ENCODE measurements at regions not wholly inside any gene's neighbourhood (a gene's known extent, or its start where the extent isn't known, plus 50 kb on each side); places are given as distances from the start of the nearest gene placed in this dataset.

GRCh38 chr11:129289350-129290040, 86.2 kb upstream of the BARX2 start:
- CTCF ChIA-PET = no interaction called here

DNA sequence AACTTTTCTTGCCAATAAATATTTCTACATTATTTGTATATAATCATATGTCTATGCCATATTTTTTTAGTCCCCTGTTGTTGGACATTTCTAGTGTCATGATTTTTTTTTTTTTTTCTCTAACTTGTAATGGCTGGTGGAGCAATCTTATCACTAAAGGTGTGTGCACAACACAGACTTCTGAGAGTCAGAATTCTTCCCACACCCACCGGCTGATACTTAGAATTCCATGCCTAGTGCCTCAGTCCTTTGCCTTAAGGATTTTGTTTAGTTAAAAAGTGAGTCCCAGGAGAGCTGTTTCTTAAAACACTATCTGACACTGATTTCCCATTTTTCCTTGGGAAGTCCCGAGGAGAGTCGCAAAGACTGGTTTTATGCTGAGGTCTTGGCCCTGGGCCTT, 87.7 kb upstream of the BARX2 start:
- POLR2A ChIA-PET = no interaction called here
- TF ChIP-seq CTBP1 (IDR thresholded peaks at IDR 0.05; ENCODE audit: borderline replicate concordance) (no peak), ARNT (IDR thresholded peaks at IDR 0.05) (no peak)
- DNase-seq (ENCODE audit: extremely low spot score) = no peak
- CTCF ChIA-PET = no interaction called here

More at GRCh38 chr11:129289350-129290040, 86.2 kb upstream of the BARX2 start:
- POLR2A ChIA-PET = interaction anchor here (0.6 kb wide), 1 partner anchor 148 kb away, joined by 3 read pairs; no protein-coding TSS in a partner anchor
- no peak for TF ChIP-seq FOXK2 (IDR thresholded peaks at IDR 0.05)
- no peak for DNase-seq (ENCODE audit: extremely low spot score)

- no peak for DNase-seq (ENCODE audit: extremely low spot score)
- CTCF ChIA-PET = no interaction called here
- TF ChIP-seq CTBP1 (IDR thresholded peaks at IDR 0.05; ENCODE audit: borderline replicate concordance) = no peak
- no peak for TF ChIP-seq TARDBP (IDR thresholded peaks at IDR 0.05)
- no peak for TF ChIP-seq FOXK2 (IDR thresholded peaks at IDR 0.05)
- TF ChIP-seq LEF1 (IDR thresholded peaks at IDR 0.05; ENCODE audit: borderline replicate concordance) = no peak
- TF ChIP-seq L3MBTL2 (conservative IDR thresholded peaks at IDR 0.05) = no peak
- no peak for TF ChIP-seq FOXM1 (IDR thresholded peaks at IDR 0.05; ENCODE audit: borderline replicate concordance)
- no peak for TF ChIP-seq ZNF384 (IDR thresholded peaks at IDR 0.05)
- no peak for TF ChIP-seq BHLHE40 (IDR thresholded peaks at IDR 0.05; ENCODE audit: borderline replicate concordance)
- no peak for TF ChIP-seq NFRKB (IDR thresholded peaks at IDR 0.05)
- no peak for TF ChIP-seq SUZ12 (IDR thresholded peaks at IDR 0.05)
- no peak for TF ChIP-seq FOXA1 (IDR thresholded peaks at IDR 0.05)
- no peak for TF ChIP-seq ELF4 (IDR thresholded peaks at IDR 0.05)
- TF ChIP-seq, protein P1, sequence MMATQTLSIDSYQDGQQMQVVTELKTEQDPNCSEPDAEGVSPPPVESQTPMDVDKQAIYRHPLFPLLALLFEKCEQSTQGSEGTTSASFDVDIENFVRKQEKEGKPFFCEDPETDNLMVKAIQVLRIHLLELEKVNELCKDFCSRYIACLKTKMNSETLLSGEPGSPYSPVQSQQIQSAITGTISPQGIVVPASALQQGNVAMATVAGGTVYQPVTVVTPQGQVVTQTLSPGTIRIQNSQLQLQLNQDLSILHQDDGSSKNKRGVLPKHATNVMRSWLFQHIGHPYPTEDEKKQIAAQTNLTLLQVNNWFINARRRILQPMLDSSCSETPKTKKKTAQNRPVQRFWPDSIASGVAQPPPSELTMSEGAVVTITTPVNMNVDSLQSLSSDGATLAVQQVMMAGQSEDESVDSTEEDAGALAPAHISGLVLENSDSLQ (IDR thresholded peaks at IDR 0.05) = no peak
- TF ChIP-seq ARNT (IDR thresholded peaks at IDR 0.05) = no peak
- POLR2A ChIA-PET = no interaction called here
These were observed 88.8 kb upstream of the BARX2 start for GRCh38 chr11:129286813-129287212.

DNA sequence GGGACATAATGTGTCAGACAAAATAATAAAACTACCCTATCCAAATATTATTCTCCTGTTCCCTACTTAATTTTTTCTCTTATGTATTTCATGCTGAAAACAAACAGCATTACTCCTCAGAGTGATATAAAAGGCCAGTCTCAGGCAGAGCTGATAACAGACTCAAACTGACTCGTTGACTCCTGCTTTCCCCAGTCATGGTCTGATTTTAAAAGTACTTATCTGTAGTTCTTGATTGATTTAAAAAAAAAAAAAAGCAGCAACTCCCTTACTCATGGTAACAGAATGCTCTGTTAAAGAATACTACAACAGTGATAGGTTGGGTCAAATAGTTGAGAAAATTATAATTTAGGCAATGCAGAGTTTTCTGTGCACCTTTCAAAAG, 90.3 kb upstream of the BARX2 start:
- CTCF ChIA-PET = no interaction called here
- DNase-seq (ENCODE audit: extremely low spot score) = no peak
- no peak for TF ChIP-seq FOXK2 (IDR thresholded peaks at IDR 0.05)
- no peak for TF ChIP-seq TARDBP (IDR thresholded peaks at IDR 0.05)
- TF ChIP-seq ARNT (IDR thresholded peaks at IDR 0.05) = no peak
- TF ChIP-seq SUZ12 (IDR thresholded peaks at IDR 0.05) = no peak
- no peak for TF ChIP-seq NFRKB (IDR thresholded peaks at IDR 0.05)
- TF ChIP-seq LEF1 (IDR thresholded peaks at IDR 0.05; ENCODE audit: borderline replicate concordance) = no peak
- TF ChIP-seq ELF4 (IDR thresholded peaks at IDR 0.05) = no peak
- TF ChIP-seq, protein P1 (IDR thresholded peaks at IDR 0.05) = no peak
- TF ChIP-seq HDGF (IDR thresholded peaks at IDR 0.05; ENCODE audit: borderline replicate concordance) = no peak
- no peak for TF ChIP-seq L3MBTL2 (conservative IDR thresholded peaks at IDR 0.05)
- no peak for TF ChIP-seq FOXA1 (IDR thresholded peaks at IDR 0.05)
- no peak for TF ChIP-seq BHLHE40 (IDR thresholded peaks at IDR 0.05; ENCODE audit: borderline replicate concordance)
- no peak for TF ChIP-seq FOXM1 (IDR thresholded peaks at IDR 0.05; ENCODE audit: borderline replicate concordance)
- no peak for TF ChIP-seq CTBP1 (IDR thresholded peaks at IDR 0.05; ENCODE audit: borderline replicate concordance)
- TF ChIP-seq ZNF384 (IDR thresholded peaks at IDR 0.05) = no peak
- no peak for TF ChIP-seq SP1 (IDR thresholded peaks at IDR 0.05)
- POLR2A ChIA-PET = no interaction called here

GRCh38 chr11:129283141-129283540, 91.0 kb upstream of the ARHGAP32 start:
- ChIA-PET CTCF (no interaction called here), POLR2A (no interaction called here)
- TF ChIP-seq CTBP1 (IDR thresholded peaks at IDR 0.05; ENCODE audit: borderline replicate concordance) (no peak), FOXK2 (IDR thresholded peaks at IDR 0.05) (no peak), TARDBP (IDR thresholded peaks at IDR 0.05) (no peak), L3MBTL2 (conservative IDR thresholded peaks at IDR 0.05) (no peak), ELF4 (IDR thresholded peaks at IDR 0.05) (no peak), ZNF384 (IDR thresholded peaks at IDR 0.05) (no peak), FOXM1 (IDR thresholded peaks at IDR 0.05; ENCODE audit: borderline replicate concordance) (no peak), SUZ12 (IDR thresholded peaks at IDR 0.05) (no peak), FOXA1 (IDR thresholded peaks at IDR 0.05) (no peak), ARNT (IDR thresholded peaks at IDR 0.05) (no peak), SP1 (IDR thresholded peaks at IDR 0.05) (no peak), HDGF (IDR thresholded peaks at IDR 0.05; ENCODE audit: borderline replicate concordance) (no peak), LEF1 (IDR thresholded peaks at IDR 0.05; ENCODE audit: borderline replicate concordance) (no peak), BHLHE40 (IDR thresholded peaks at IDR 0.05; ENCODE audit: borderline replicate concordance) (no peak), NFRKB (IDR thresholded peaks at IDR 0.05) (no peak)
- TF ChIP-seq, protein P1 (IDR thresholded peaks at IDR 0.05) = no peak
- no peak for DNase-seq (ENCODE audit: extremely low spot score)

- ChIA-PET POLR2A (no interaction called here), CTCF (no interaction called here)
- no peak for DNase-seq (ENCODE audit: extremely low spot score)
- TF ChIP-seq FOXM1 (IDR thresholded peaks at IDR 0.05; ENCODE audit: borderline replicate concordance) = no peak
- no peak for TF ChIP-seq TARDBP (IDR thresholded peaks at IDR 0.05)
- TF ChIP-seq, protein P1 (IDR thresholded peaks at IDR 0.05) = no peak
- no peak for TF ChIP-seq BHLHE40 (IDR thresholded peaks at IDR 0.05; ENCODE audit: borderline replicate concordance)
- TF ChIP-seq L3MBTL2 (conservative IDR thresholded peaks at IDR 0.05) = no peak
- no peak for TF ChIP-seq CTBP1 (IDR thresholded peaks at IDR 0.05; ENCODE audit: borderline replicate concordance)
- no peak for TF ChIP-seq LEF1 (IDR thresholded peaks at IDR 0.05; ENCODE audit: borderline replicate concordance)
- TF ChIP-seq ARNT (IDR thresholded peaks at IDR 0.05) = no peak
- TF ChIP-seq NFRKB (IDR thresholded peaks at IDR 0.05) = no peak
- TF ChIP-seq ZNF384 (IDR thresholded peaks at IDR 0.05) = no peak
- TF ChIP-seq HDGF (IDR thresholded peaks at IDR 0.05; ENCODE audit: borderline replicate concordance) = no peak
- TF ChIP-seq FOXK2 (IDR thresholded peaks at IDR 0.05) = no peak
- TF ChIP-seq SP1 (IDR thresholded peaks at IDR 0.05) = no peak
- no peak for TF ChIP-seq ELF4 (IDR thresholded peaks at IDR 0.05)
- no peak for TF ChIP-seq SUZ12 (IDR thresholded peaks at IDR 0.05)
- TF ChIP-seq FOXA1 (IDR thresholded peaks at IDR 0.05) = no peak
These were observed 90.5 kb upstream of the ARHGAP32 start for GRCh38 chr11:129282634-129283033.
